Keratinocyte (primary cell): ENCODE measurements at regions not wholly inside any gene's neighbourhood (a gene's known extent, or its start where the extent isn't known, plus 50 kb on each side); places are given as distances from the start of the nearest gene placed in this dataset.

Experiments
- EZH2 ChIP-seq: IDR thresholded peaks from one replicate; pipeline ENCODE4 v1.6.1; 2012; ENCODE audit warnings: inconsistent platforms, mild to moderate bottlenecking, low read length, moderate library complexity
- TF ChIP-seq, protein P1 (sequence below), 3 experiments: IDR thresholded peaks in 1 of 3; conservative IDR thresholded peaks in 1 of 3; optimal IDR thresholded peaks in 1 of 3; 2 replicates in 2 of 3; 3 replicates in 1 of 3; pipeline versions ENCODE3 to v1.5.1; 2011; ENCODE audit warnings: low read length in 3 of 3, mild to moderate bottlenecking in 3 of 3, moderate library complexity in 2 of 3, control low read depth in 1 of 3, inconsistent platforms in 1 of 3; ENCODE audit not compliant: insufficient read depth in 2 of 3; ENCODE audit errors: extremely low read depth in 1 of 3

DNA sequence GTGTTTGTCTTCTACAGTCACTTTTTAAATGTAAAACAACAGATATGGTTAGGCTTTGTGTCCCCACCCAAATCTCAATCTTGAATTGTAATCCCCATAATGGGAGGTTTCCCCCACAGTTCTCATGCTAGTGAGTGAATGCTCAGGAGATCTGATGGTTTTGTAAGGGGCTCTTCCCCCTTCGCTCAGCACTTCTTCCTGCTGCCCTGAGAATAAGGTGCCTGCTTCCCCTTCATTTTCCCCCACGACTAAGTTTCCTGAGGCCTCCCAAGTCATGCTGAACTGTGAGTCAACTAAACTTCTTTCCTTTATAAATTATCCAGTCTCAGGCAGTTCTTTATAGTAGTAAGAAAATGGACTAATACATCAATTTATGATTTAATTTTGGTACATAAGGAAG lies 118.0 kb upstream of the SNTG2 start:
- TF ChIP-seq, protein P1, sequence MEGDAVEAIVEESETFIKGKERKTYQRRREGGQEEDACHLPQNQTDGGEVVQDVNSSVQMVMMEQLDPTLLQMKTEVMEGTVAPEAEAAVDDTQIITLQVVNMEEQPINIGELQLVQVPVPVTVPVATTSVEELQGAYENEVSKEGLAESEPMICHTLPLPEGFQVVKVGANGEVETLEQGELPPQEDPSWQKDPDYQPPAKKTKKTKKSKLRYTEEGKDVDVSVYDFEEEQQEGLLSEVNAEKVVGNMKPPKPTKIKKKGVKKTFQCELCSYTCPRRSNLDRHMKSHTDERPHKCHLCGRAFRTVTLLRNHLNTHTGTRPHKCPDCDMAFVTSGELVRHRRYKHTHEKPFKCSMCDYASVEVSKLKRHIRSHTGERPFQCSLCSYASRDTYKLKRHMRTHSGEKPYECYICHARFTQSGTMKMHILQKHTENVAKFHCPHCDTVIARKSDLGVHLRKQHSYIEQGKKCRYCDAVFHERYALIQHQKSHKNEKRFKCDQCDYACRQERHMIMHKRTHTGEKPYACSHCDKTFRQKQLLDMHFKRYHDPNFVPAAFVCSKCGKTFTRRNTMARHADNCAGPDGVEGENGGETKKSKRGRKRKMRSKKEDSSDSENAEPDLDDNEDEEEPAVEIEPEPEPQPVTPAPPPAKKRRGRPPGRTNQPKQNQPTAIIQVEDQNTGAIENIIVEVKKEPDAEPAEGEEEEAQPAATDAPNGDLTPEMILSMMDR (optimal IDR thresholded peaks at IDR 0.05 in 1 of 3, IDR thresholded peaks at IDR 0.05 in 1 of 3, conservative IDR thresholded peaks at IDR 0.05 in 1 of 3; ENCODE audit: extremely low read depth in 1 of 3, insufficient read depth in 2 of 3, low read length in 3 of 3) = no peak
- TF ChIP-seq EZH2 = no peak
